IPS-18c (cell line): ENCODE measurements at regions not wholly inside any gene's neighbourhood (a gene's known extent, or its start where the extent isn't known, plus 50 kb on each side); places are given as distances from the start of the nearest gene placed in this dataset.

Experiments
- H3K4me3 ChIP-seq: 2 replicates; pipeline ENCODE4 v1.7.0; 2013; ENCODE audit warnings: low read depth, mild to moderate bottlenecking, low read length, moderate library complexity; ENCODE audit not compliant: insufficient read depth
- H3K9me3 ChIP-seq: one replicate; pipeline ENCODE4 v1.6.1; 2013; ENCODE audit warnings: mild to moderate bottlenecking, low read length, moderate library complexity; ENCODE audit not compliant: control insufficient read depth, insufficient read depth

- Histone ChIP-seq H3K9me3 (no peaks in the 10 kb centered on the region), H3K4me3 (no peak overlapping the region)
These were observed 86.3 kb downstream of the HS3ST1 start for GRCh38 chr4:11342401-11342800.

GRCh38 chr4:11341337-11342043 lies 87.2 kb downstream of the HS3ST1 start:
- H3K9me3 ChIP-seq = no peaks in the 10 kb centered on the region

GRCh38 chr4:11338956-11339782 lies 89.5 kb downstream of the HS3ST1 start:
- no peaks in the 10 kb centered on the region for H3K9me3 ChIP-seq
- H3K4me3 ChIP-seq = no peak overlapping the region

More at GRCh38 chr4:11341337-11342043, 87.2 kb downstream of the HS3ST1 start:
- H3K4me3 ChIP-seq = no peak overlapping the region

- Histone ChIP-seq H3K9me3 (no peaks in the 10 kb centered on the region), H3K4me3 (no peak overlapping the region)
These were observed 91.4 kb downstream of the HS3ST1 start for GRCh38 chr4:11337287-11337686.

- Histone ChIP-seq H3K9me3 (no peaks in the 10 kb centered on the region), H3K4me3 (no peak overlapping the region)
These were observed 92.3 kb downstream of the HS3ST1 start for GRCh38 chr4:11336435-11336834.

GRCh38 chr4:11334887-11335286 lies 93.8 kb downstream of the HS3ST1 start:
- no peak overlapping the region for H3K4me3 ChIP-seq
- H3K9me3 ChIP-seq = no peaks in the 10 kb centered on the region

GRCh38 chr4:11328401-11328800 lies 100.3 kb downstream of the HS3ST1 start:
- peaks cover 9% of the 10 kb centered on the region for H3K9me3 ChIP-seq
- no peak overlapping the region for H3K4me3 ChIP-seq

GRCh38 chr4:11326021-11326420 lies 102.7 kb downstream of the HS3ST1 start:
- Histone ChIP-seq H3K9me3 (peaks cover 9% of the 10 kb centered on the region), H3K4me3 (no peak overlapping the region)

GRCh38 chr4:11323771-11324170 lies 104.9 kb downstream of the HS3ST1 start:
- Histone ChIP-seq H3K9me3 (peaks cover 9% of the 10 kb centered on the region), H3K4me3 (no peak overlapping the region)

- no peaks in the 10 kb centered on the region for H3K9me3 ChIP-seq
- no peak overlapping the region for H3K4me3 ChIP-seq
These were observed 115.3 kb downstream of the HS3ST1 start for GRCh38 chr4:11313157-11313943.

GRCh38 chr4:11312389-11312788 lies 116.3 kb downstream of the HS3ST1 start:
- Histone ChIP-seq H3K4me3 (no peak overlapping the region), H3K9me3 (no peaks in the 10 kb centered on the region)

- Histone ChIP-seq H3K9me3 (no peaks in the 10 kb centered on the region), H3K4me3 (no peak overlapping the region)
These were observed 127.5 kb downstream of the HS3ST1 start for GRCh38 chr4:11301075-11301660.

- no peaks in the 10 kb centered on the region for H3K9me3 ChIP-seq
These were observed 128.9 kb downstream of the HS3ST1 start for GRCh38 chr4:11299836-11300235.

GRCh38 chr4:11299016-11299415 lies 129.7 kb downstream of the HS3ST1 start:
- no peak overlapping the region for H3K4me3 ChIP-seq
- H3K9me3 ChIP-seq = no peaks in the 10 kb centered on the region

More at GRCh38 chr4:11299836-11300235, 128.9 kb downstream of the HS3ST1 start:
- H3K4me3 ChIP-seq = no peak overlapping the region

GRCh38 chr4:11298451-11298850 lies 130.2 kb downstream of the HS3ST1 start:
- no peaks in the 10 kb centered on the region for H3K9me3 ChIP-seq
- H3K4me3 ChIP-seq = no peak overlapping the region

GRCh38 chr4:11297627-11298026 lies 131.1 kb downstream of the HS3ST1 start:
- H3K4me3 ChIP-seq = no peak overlapping the region
- H3K9me3 ChIP-seq = no peaks in the 10 kb centered on the region

GRCh38 chr4:11297201-11297600 lies 131.5 kb downstream of the HS3ST1 start:
- H3K4me3 ChIP-seq = no peak overlapping the region
- no peaks in the 10 kb centered on the region for H3K9me3 ChIP-seq
